ENCODE measurements at regions not wholly inside any gene's neighbourhood (a gene's known extent, or its start where the extent isn't known, plus 50 kb on each side); places are given as distances from the start of the nearest gene placed in this dataset.

DNA sequence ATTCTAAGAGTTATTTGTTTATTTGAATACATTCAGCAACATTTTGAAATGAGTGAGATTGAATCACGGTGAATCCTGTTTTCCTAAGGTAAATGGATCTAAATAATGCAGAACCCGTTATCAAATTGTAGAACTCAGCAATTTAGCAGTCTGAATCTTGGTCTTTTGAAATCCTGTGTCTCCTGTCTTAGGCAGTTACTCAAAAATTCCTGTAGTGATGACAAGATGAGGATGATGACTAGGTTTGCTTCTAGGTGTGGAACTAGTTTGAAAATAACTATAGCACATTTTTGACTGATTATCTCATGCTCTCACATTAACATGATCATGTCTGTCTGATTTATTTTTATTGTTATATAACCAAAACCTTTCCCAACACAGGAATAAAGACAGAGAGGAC lies 115.0 kb downstream of the RAP2B start:
- TF ChIP-seq EZH2 (IDR thresholded peaks at IDR 0.05; ENCODE audit: low read length), result no peak
- TF ChIP-seq, protein P1, sequence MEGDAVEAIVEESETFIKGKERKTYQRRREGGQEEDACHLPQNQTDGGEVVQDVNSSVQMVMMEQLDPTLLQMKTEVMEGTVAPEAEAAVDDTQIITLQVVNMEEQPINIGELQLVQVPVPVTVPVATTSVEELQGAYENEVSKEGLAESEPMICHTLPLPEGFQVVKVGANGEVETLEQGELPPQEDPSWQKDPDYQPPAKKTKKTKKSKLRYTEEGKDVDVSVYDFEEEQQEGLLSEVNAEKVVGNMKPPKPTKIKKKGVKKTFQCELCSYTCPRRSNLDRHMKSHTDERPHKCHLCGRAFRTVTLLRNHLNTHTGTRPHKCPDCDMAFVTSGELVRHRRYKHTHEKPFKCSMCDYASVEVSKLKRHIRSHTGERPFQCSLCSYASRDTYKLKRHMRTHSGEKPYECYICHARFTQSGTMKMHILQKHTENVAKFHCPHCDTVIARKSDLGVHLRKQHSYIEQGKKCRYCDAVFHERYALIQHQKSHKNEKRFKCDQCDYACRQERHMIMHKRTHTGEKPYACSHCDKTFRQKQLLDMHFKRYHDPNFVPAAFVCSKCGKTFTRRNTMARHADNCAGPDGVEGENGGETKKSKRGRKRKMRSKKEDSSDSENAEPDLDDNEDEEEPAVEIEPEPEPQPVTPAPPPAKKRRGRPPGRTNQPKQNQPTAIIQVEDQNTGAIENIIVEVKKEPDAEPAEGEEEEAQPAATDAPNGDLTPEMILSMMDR (optimal IDR thresholded peaks at IDR 0.05 in 1 of 3, IDR thresholded peaks at IDR 0.05 in 1 of 3, conservative IDR thresholded peaks at IDR 0.05 in 1 of 3; ENCODE audit: extremely low read depth in 1 of 3, insufficient read depth in 2 of 3, low read length in 3 of 3), result no peak
